Bronchial epithelial cell (primary cell): ENCODE measurements at regions not wholly inside any gene's neighbourhood (a gene's known extent, or its start where the extent isn't known, plus 50 kb on each side); places are given as distances from the start of the nearest gene placed in this dataset.

Source experiments
- DNase-seq: peaks from one replicate; pipeline ENCODE4 v3.0.0-alpha.2; 2010; ENCODE audit warnings: low read depth
- FAIRE-seq: peaks from 2 replicates; lab custom pipeline; 2011; peaks lifted over from hg19 to GRCh38; lab: Jason Lieb, UNC
- H3K27me3 ChIP-seq: 2 replicates; pipeline ENCODE4 v1.5.1; 2011; ENCODE audit warnings: low read length; ENCODE audit not compliant: control insufficient read depth, insufficient read depth
- H3K36me3 ChIP-seq: 2 replicates; pipeline ENCODE4 v1.5.1; 2011; ENCODE audit warnings: low read length; ENCODE audit not compliant: control insufficient read depth, insufficient read depth
- H3K4me3 ChIP-seq: 2 replicates; pipeline ENCODE4 v1.5.1; 2011; ENCODE audit warnings: mild to moderate bottlenecking, low read depth, low read length, control low read depth
- CTCF ChIP-seq: IDR thresholded peaks from 2 replicates; pipeline ENCODE4 v1.5.1; 2011; ENCODE audit warnings: mild to moderate bottlenecking, moderate library complexity, low read length, control low read depth, inconsistent platforms; ENCODE audit not compliant: insufficient read depth, severe bottlenecking

GRCh38 chr17:70484496-70484895, 315.2 kb downstream of the KCNJ2 start:
- Histone ChIP-seq H3K4me3 (no peak overlapping the region), H3K27me3 (no peaks in the 10 kb centered on the region), H3K36me3 (no peaks in the 10 kb centered on the region)
- DNase-seq, result no peak
- no peak for TF ChIP-seq CTCF
- no peak for FAIRE-seq

- FAIRE-seq (no peak), DNase-seq (no peak)
- H3K36me3 ChIP-seq, result no peaks in the 10 kb centered on the region
- TF ChIP-seq CTCF, result no peak
- no peaks in the 10 kb centered on the region for H3K27me3 ChIP-seq
- no peak overlapping the region for H3K4me3 ChIP-seq
Measured at GRCh38 chr17:70492368-70492767, 323.0 kb downstream of the KCNJ2 start.

- DNase-seq (no peak), FAIRE-seq (no peak)
- H3K36me3 ChIP-seq, result no peaks in the 10 kb centered on the region
- no peaks in the 10 kb centered on the region for H3K27me3 ChIP-seq
- no peak overlapping the region for H3K4me3 ChIP-seq
- TF ChIP-seq CTCF, result no peak
Measured at GRCh38 chr17:70493277-70493874, 324.0 kb downstream of the KCNJ2 start.

GRCh38 chr17:70498631-70499030, 329.3 kb downstream of the KCNJ2 start:
- Histone ChIP-seq H3K27me3 (no peaks in the 10 kb centered on the region), H3K4me3 (no peak overlapping the region), H3K36me3 (no peaks in the 10 kb centered on the region)
- FAIRE-seq, result no peak
- TF ChIP-seq CTCF, result no peak
- no peak for DNase-seq

GRCh38 chr17:70499067-70499786, 329.9 kb downstream of the KCNJ2 start:
- Histone ChIP-seq H3K36me3 (no peaks in the 10 kb centered on the region), H3K27me3 (no peaks in the 10 kb centered on the region), H3K4me3 (no peak overlapping the region)
- no peak for DNase-seq
- no peak for TF ChIP-seq CTCF
- no peak for FAIRE-seq
